Activated T-cell treated with anti-CD3 and anti-CD28 coated beads for 24 hours (primary cell): ENCODE measurements at regions not wholly inside any gene's neighbourhood (a gene's known extent, or its start where the extent isn't known, plus 50 kb on each side); places are given as distances from the start of the nearest gene placed in this dataset.

ENCODE experiments used
- DNase-seq: peaks from one replicate; pipeline ENCODE4 v3.0.0-alpha.2; 2020; ENCODE audit warnings: low read depth

DNA sequence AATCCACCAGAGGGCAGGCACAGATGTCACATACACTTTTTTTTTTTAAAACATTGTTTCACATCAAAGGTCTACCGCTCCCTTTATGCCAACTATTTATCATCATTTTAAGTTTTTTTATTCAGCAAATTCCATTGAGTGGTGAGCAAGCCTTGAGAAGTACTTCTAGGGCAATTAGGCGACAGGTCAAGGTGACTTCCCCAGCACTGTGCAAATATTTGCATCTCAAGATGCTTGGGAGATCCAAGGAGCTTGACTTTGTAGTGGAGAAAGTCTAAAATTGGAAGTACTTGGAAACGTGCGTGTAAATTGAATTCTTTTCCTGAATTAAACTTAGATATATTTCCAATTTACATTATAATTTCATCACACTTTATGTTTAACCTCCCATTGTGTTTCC is 211.1 kb downstream of the ICE1 start:
- DNase-seq: no peak

GRCh38 chr5:5632678-5633077 is 210.2 kb downstream of the ICE1 start:
- DNase-seq: no peak

GRCh38 chr5:5629607-5629978 is 207.1 kb downstream of the ICE1 start:
- DNase-seq: no peak

DNA sequence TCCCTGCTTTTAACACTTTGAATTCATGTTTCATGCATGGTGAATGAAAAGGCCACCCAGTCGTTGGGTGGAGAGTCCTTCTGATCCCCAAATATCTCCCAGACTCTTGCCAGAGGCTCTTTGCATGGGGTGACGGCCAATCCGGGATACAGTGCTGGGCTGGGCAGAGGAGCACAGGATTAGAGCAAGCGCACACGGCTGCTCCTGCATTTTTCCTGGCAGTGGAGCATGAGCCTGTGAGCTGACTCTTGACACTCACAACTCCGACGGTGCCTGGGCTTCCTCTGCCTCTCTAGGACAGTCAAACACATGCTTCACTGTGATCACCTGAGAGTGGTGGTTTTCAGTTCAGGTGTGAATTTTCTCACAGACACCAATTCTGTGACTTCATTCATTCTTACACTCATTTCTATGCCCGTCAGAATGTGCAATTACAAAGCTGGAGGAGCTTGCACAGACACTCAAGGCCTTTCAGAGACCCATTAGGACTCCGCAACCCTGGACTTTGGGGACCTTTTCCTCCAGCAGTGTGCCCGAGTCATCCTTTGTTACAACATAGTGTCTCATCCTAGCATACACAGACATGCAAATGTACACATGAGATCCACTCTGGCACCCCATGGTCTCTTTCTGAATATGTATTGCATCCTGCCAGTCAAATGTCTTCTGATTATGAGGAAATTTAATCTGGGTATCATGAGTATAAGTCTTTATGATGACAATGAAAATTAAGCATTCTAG is 206.6 kb downstream of the ICE1 start:
- DNase-seq: no peak

DNA sequence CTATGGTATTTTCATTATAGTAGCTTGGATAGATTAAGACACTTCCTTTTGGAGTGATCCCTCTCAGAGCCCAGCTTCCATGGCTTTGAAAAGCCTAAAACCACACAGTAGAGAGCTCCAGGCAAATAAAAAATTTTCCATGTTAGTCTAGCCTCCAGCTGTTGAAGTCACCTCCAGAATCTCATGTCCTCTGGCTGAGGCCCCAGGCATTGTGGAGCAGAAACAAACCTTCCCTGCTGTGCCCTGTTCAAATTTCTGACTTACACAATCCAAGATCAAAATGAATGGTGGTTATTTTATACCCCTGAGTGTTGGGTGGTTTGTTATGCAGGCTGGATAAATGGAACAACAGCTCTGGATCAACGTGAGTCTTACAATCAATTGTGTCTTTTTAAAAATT is 203.9 kb downstream of the ICE1 start:
- DNase-seq: no peak

DNA sequence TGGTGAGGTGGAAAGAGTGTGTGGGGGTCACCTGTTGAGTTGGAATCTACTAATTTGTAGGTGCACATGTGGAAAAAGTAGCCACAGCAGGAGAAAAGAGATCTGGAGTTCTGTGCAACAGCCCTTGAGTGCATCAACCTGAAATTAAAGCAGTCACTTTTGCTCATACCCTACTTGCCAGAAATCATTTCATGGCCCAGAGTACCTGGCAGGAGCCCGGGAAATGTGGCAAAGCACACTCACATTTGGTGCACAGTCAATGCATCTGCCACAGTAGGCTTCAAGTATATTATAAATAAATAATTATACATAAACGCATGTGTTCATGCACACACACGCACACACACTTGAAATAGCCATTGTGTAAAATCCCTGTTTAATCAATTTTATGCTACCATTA is 203.0 kb downstream of the ICE1 start:
- no peak for DNase-seq

- no peak for DNase-seq
Observed at GRCh38 chr5:5623397-5623796, 200.9 kb downstream of the ICE1 start.

DNA sequence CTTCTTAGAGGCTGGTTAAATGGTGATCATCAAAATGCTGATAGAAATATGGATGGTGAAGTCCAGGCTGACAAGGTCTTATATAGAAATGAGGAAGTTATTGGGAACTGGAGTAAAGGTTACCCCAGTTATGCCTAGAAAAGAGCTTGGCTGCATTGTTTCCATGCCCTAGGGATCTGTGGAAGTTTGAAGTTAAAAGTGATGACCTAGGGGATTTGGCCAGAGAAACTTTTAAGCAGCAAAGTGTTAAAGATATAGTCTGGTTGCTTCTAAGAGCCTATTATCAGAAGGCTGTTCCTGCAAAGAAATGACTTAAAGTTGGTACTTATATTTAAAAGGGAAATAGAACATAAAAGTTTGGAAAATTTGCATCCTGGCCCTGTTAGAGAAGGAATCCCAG is 200.3 kb downstream of the ICE1 start:
- no peak for DNase-seq

DNA sequence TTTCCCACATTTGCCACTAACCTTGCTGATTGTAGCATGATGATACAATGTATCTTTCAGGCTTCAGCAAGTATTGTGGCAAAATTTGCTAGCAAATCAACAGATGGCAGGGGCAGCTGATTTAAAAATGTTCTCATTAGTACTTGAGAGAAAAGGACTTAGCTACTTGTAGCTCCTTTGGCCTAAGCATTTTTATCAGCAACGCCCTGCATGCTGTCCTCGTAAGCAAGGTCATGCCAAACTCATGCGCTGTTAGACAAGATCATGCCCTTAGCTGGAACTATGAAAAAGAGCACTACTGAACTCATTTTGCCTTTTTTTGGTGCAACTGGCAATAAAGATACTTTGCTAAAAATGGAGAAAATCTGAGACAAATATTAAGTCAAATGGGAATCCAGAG is 197.1 kb downstream of the ICE1 start:
- DNase-seq: no peak

GRCh38 chr5:5617024-5617423 is 194.5 kb downstream of the ICE1 start:
- no peak for DNase-seq

GRCh38 chr5:5616247-5616895 is 193.9 kb downstream of the ICE1 start:
- DNase-seq: no peak

GRCh38 chr5:5615569-5615968 is 193.1 kb downstream of the ICE1 start:
- no peak for DNase-seq

DNA sequence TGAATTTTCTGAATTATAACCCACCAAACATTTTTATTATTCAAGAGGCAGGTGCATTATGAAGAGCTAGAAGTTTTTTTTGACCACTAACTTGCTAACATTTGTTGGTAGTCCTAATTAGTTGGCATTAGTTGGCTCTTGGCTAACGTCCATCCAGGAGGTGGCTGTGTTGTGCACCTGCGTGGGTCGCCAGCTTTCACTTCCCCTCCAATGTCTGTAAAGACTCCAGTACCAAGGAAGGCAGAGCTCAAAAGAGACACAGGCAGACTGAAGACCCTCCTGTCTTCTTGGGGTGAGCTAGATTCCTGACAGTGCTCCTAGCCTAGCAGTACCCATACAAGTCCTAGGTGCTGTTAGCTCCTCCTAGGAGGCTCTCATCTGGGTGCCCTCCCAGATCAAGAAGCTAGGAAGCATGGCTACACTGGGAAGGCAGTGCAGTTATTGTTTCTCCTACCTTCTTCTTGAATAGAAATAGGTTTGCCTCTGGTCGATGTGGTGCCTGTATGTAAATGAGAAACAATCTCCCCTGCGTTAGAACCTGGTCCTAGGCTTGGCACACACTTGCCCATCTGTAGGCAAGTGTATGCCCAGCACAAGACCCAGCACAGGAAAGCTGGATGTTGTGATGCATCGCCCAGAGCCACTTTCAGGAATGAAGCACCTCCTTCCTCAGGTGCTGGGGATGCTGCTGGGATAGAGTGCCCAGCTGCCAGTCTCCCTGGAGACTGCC is 190.9 kb downstream of the ICE1 start:
- no peak for DNase-seq

- no peak for DNase-seq
Observed at GRCh38 chr5:5612096-5612495, 189.6 kb downstream of the ICE1 start.

GRCh38 chr5:5609935-5610334 is 187.5 kb downstream of the ICE1 start:
- DNase-seq: no peak

- no peak for DNase-seq
Observed at GRCh38 chr5:5605170-5605764, 182.8 kb downstream of the ICE1 start.

DNA sequence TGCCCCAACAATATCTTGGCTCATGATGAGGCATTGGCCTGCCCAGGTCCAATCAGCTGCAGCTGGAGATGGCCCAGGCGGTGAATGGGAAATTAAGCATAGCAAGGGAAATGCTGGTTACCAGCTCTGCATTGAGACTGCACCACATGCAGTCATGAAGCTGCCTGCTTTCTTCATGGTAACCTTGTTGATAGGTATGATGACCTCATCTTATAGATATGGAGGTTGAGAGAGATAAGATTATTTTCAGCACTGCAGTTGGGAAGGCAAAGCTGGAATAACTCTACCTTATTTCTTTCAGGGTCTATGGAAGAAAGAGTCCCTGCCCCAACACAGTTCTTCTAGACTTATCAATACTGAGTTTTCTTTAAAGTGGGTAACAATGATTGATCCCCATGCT is 180.1 kb downstream of the ICE1 start:
- no peak for DNase-seq

DNA sequence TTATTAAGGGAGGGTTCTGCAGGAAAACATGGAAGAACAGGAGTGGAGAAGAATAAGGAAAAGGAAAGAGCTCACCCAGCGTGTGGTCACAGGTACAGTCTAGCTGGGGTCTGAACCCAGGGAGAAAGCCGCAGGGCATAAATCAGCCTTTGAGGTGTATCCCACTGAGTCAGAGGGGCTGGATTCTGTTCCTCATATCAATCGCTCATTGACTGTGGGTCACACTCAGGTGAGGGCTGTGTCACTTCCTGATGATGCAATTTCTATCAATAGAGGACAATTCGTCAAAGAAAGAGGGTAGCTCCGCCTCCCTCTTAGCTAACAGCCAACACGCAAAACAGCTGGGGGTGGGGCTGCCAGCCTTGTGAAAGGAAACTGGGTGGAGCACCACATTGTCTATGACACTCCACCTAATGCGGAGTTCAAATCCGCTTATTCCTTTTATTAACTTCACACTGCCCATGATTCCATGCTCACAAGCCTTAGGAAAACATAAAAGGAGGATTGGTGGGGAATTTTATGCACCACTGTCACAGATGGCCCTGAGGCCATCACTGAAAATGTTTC is 176.2 kb downstream of the ICE1 start:
- DNase-seq: no peak

DNA sequence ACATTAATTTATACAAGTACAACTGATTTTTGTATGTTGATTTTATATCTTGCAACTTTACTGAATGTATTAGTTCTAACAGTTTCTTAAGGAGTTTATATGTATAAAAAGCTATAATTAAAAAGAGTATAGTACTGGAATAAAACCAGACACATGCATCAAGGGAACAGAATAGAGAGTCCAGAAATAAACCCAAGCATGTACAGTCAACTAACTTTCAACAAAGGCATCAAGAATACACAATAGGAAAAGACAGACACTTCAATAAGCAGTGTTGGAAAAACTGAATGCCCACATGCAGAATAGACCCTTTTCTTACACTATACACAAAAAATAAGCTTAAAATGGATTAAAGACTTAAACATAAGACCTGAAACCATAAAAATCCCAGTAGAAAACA is 170.9 kb downstream of the ICE1 start:
- no peak for DNase-seq

- no peak for DNase-seq
Observed at GRCh38 chr5:5592541-5592940, 170.1 kb downstream of the ICE1 start.

GRCh38 chr5:5591567-5591966 is 169.1 kb downstream of the ICE1 start:
- DNase-seq: no peak

- no peak for DNase-seq
Observed at GRCh38 chr5:5589857-5590256, 167.4 kb downstream of the ICE1 start.
